HG03442 (cell line): ENCODE measurements at regions not wholly inside any gene's neighbourhood (a gene's known extent, or its start where the extent isn't known, plus 50 kb on each side); places are given as distances from the start of the nearest gene placed in this dataset.
"Not testable (repeated sequence)": the region's sequence is repeated elsewhere in the genome, so short reads cannot be mapped to it uniquely, and the experiment has no call there.

Source experiments
- ATAC-seq: cut with Tn5 transposase; IDR thresholded peaks from one replicate; pipeline ENCODE4 v1.9.1; 2021; ENCODE audit warnings: mild to moderate bottlenecking, moderate library complexity; ENCODE audit not compliant: unreplicated experiment

DNA sequence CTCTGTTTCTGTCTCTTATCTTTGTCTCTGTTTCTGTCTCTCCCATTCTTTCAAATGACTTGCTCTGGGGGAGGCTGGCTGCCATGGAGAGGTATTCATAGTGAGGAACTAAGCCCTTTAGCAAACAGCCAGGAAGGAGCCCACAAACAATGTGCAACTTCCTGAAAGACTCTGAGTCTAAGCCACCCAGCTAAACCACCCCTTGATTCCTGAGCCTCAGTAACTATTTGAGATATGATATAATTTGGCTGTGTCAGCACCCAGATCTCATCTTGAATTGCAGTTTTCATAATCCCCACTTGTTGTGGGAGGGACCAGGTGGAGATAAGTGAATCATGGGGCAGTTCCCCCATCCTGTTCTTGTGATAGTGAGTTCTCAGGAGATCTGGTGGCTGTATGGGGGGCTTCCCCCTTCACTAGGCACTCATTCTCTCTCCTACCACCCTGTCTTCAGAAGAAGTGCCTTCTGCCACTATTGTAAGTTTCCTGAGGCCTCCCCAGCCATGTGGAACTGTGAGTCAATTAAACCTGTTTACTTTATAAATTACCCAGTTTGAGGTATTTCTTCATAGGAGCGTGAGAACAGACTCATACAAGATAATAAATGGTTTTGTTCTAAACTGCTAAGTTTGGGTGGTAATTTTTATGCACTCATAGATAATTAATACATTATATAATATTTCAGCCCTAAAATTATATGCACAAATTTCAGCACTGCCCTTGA, 121.2 kb upstream of the FOXP2 start:
- no peak for ATAC-seq

DNA sequence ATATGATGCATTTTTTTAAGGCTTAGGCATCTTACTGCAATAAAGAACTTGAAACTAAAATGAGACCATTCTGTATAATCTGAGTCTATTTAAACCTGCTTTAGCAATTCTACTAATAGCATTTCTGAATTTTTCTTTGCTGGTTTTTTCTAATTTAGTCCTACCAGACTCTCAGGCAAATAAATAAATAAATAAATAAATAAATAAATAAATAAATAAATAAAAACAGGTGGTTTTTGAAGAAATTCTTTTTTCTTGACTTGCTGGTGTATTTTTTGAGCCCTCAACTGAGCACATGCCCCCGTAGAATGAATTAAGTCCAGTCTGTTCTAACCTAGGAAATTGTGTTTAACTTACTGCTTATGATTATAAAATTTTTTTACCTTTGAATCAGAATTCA, 134.7 kb upstream of the FOXP2 start:
- ATAC-seq, result no peak

DNA sequence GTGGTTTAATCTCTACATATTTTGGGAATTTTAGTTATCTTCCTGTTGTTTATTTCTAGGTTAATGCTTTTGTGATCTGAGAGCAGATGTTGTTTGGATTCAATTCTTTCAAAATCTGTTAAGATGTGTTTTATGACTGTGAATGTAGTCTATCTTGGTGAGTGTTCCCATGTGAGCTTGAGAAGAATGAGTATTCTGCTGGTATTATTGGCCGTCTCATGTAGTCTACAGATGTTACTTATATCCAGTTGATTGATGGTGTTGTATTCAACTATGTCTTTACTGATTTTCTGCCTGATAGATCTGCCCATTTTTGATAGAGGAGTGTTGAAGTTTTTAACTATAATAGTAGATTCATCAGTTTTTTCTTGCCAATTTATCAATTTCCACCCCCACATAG, 141.4 kb upstream of the FOXP2 start:
- no peak for ATAC-seq

DNA sequence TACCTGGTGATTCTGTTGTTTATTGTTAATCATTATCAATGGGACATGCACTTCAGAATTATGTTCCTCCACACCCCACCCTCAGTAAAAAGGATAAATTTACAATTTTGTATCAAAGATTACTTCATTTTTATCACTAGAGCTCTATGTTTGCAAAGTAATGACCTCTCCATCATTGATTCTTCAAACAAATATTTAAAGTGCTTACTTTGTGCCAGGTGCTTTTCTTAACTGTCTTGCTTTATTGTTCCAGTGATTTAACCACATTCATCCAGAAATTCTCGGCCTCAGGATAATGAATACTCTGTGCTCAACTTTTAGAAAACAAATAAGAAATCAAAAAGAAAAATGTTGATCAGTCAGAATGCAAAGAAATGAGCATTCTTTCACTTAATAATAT, 144.9 kb upstream of the FOXP2 start:
- ATAC-seq, result no peak

DNA sequence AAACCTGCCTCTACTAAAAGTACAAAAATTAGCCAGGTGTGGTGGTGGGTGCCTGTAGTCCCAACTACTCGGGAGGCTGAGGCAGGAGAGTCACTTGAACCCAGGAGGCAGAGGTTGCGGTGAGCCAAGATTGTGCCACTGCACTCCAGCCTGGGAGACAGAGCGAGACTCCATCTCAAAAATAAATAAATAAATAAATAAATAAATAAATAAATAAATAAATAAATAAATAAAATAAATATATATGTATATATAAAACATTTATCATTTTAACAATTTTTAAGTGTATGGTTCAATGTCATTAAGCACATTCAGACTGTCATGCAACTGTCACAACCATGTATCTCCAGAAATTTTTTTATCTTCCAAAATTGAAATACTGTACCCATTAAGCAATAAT, 147.1 kb upstream of the FOXP2 start:
- ATAC-seq, result not testable (repeated sequence)

DNA sequence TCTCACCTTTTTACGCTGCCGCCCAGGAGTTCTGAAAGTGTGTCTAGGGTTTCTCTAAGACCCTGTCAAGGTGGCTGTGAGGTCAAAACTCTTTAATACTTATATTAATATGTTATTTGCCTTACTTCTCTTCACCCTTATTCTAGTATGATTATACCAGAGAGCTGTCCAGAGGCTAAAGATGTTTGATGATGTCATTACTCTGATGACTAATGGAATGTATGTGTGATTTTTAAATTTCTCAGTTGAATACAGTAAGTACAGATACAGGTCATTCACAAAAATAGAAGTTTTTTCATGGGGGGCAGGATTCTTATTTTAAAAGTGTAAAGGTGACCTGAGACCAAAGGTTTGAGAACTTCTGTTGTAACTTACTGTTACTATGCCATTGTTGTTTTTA, 150.6 kb upstream of the FOXP2 start:
- no peak for ATAC-seq

DNA sequence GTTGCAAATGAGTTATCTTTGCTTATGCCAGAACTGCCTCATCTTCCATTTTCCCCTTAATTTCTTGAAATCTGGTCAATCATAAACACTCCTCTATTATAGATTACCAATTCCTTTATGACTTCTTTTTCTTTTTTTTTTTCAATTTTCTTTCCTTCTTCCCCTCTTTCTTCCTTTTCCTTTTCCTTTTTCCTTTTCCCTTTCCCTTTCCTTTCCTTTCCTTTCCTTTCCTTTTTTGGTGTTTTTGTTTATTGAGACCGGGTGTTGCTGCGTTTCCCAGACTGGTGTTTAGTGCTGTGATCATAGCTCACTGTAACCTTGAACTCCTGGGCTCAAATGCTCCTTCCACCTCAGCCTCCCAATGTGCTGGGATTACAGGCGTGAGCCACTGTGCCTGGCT, 151.4 kb upstream of the FOXP2 start:
- no peak for ATAC-seq

DNA sequence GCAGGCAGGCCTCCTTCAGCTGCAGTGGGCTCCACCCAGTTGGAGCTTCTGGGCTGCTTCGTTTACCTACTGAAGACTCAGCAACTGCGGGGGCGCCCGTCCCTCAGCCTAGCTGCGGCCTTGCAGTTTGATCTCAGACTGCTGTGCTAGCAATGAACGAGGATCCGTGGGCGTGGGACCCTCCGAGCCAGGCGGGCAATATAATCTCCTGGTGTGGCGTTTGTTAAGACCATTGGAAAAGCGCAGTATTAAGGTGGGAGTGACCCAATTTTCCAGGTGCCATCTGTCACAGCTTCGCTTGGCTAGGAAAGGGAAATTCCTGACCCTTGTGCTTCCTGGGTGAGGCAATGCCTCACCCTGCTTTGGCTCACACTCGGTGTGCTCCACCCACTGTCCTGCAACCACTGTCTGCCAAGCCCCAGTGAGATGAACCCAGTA, 159.2 kb upstream of the FOXP2 start:
- ATAC-seq, result no peak

DNA sequence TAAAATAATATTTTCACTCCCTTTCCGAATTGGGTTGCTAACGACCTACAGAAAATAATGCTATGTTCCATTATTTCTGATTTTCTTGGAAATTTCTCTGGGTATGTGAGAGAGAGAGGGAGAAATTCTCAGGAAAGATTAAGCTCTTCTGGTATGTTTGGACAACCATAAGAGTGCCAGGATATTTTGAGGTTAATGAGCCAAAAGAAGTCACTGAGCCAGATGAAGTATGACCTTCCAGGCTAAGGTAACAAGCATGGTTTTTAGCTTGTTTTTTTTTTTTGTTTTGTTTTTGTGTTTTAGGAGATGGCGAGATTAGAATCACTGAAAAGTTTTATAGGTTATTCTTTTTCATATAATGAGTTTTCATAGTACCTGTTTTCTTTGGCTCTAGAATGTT, 171.0 kb upstream of the FOXP2 start:
- ATAC-seq, result no peak

DNA sequence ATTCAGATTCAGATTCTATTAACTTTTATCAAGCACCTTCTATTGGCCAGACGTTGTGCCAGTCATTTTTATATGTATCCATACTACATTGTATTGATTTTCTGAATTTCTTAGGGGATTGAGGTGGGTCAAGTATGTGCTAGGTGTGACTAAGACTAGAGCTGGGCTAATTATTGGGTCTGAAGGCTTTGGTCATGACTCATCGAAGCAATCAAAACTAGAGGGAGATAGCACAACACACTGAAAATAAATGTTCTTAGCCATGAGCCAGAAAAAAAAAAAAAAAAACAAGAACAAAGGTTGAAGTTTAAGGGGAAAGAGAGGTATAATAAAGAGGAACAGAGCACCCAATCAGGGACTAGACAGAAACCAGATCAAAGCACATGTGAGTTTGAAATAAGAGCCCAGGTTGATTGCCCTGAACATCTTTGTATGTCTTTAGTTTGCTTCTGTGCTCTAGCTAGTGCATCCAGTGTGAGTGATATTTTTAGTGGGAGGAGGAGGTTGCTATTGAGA, 171.6 kb upstream of the FOXP2 start:
- no peak for ATAC-seq

DNA sequence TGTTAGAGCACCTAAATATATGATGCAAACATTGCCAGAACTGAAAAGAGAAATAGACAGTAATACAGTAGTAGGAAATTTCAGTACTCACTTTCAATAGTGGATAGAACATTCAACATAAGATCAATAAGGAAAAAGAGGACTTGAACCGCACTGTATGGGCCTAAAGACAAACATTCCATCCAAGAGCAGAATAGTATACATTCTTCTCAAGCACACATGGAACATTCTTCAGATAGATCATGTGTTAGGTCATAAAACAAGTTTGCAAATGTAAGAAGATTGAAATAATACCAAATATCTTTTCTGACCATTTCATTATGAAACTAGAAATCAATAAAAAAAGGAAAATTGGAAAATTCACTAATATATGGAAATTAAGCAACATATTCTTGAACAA, 185.4 kb upstream of the FOXP2 start:
- no peak for ATAC-seq

DNA sequence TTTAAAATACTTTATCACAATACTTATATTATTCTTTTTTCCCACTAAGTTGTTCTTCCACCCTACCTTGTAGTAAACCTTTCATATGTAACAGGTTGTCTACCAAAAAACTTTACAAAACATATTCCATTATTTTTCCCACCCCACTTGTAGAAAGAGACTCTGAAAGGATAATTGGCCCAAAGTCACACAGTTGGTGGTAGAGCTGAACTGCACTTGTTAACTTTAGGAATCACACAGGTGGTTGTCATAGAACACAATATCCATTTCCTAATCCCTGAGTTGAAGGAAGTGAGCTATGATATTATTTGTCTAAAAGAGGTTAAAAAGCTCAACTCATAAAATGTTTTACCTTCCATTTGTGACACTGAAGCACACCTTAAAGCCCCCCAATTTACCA, 188.8 kb upstream of the FOXP2 start:
- ATAC-seq, result no peak

DNA sequence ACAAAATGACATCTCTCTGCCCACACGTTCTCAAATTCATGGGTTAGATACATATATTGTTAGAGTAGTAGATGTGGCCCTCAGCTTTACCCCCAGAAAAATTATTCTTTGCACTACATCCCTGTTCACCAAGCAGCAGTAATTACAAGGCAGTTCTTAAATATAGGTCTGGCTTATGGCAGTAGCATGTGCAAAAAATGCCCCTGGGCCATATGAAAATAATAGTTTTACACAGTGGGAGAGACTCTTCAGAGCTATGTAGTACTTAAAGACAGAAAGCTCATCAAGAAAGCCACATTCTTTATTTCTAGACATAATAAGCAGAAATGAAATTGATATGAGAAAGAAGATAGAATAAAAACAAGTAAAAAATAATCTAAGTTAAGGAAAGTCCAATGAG, 196.3 kb upstream of the FOXP2 start:
- ATAC-seq, result no peak

DNA sequence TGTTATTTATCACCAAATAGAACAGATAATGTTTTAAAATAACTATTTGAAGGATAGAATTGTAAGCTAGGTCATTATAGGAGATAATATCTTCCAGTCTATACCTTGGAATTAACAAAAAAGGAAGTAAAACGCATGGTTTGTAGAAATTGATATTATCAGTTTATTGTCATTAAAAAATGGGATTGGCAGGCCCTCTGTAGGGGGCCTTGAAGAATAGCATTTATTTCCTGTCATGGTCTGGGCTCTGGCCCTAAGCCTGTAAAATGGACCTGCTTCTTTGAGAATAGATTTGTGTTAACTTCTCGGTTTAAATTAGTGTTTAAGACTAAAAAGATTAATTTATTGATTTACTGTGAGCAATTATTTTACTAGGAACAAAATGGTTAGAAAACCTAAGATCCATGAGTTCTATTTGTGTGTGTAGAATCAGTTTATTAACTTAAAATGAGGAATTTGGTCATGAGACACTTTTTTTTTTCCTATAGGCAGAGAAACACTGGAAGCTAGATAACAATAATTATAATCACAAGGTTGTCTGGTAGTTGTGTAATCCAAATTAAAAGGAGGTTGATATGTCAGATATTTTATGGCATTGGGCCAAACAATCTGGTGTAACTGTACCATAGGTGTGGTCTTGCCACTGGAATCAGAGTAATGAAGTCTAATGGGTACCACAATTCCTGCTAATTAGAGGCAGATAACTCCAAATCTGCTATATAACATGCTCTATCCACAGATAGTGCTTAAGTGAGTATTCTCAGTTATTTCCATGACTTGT, 197.4 kb upstream of the FOXP2 start:
- ATAC-seq, result no peak

DNA sequence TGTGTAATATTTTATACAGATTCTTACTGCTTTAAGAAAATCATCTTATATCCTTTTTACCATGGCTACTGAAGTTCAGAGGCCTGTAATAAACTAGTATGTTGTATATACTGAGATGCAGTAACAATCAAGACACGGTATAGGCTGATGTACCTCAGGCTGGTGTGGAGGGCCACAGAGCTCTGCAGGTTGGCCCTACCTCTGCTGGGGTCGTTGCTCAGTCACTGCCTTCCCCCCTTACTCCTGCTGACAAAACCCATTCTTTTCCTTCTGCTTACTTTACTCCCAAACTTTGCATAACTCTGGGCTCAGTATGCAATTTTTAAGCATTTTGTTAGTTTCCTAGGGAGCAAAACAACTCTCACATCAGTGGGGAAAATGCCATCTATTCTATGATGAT, 200.1 kb upstream of the FOXP2 start:
- ATAC-seq, result no peak

DNA sequence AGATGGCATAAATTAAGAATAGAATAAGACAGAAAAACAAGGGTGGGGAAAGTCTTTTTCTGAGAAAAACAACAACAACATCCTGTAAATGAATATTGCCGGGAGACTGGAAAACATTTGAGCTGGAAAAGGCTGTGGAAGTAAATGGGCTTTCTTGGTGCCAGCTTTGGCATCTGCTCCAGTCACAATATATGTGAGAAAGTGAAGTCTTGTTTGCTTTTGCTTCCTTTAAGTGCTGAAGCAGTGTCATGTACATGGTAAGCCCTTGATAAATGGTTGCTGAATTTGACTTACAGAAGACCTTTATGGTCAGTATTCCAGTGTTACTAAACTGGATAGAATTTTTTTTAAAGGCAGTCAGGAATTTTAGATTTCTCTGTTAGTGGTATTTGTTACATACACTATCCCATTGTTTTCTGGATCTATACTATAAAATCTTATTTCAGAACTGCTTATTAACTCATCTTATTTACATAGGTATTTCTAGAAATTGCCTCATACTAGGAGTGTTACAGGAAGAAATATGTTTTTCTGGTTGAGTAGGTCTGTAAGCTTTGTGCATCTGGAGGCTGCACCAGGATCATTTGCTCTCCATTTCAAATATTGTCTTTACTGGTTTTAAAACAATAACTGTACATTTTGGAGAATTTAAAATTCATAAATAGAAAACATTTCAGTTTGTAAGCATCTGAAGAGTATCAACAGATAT, 201.7 kb upstream of the FOXP2 start:
- no peak for ATAC-seq

DNA sequence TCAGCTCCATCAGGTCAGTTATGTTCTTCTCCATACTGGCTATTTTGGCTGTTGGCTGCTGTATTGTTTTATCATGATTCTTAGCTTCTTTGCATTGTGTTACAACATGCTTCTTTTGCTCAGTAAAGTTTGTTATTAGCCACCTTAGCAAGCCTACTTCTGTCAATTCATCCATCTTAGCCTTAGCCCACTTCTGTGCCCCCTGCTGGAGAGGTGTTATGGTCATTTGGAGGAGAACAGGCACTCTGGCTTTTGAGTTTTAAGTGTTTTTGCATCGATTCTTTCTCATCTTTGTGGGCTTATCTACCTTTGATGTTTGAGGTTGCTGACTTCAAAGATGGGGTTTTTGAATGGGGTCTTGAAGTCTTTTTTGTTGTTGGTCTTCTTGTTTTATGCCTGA, 204.6 kb upstream of the FOXP2 start:
- ATAC-seq, result no peak

DNA sequence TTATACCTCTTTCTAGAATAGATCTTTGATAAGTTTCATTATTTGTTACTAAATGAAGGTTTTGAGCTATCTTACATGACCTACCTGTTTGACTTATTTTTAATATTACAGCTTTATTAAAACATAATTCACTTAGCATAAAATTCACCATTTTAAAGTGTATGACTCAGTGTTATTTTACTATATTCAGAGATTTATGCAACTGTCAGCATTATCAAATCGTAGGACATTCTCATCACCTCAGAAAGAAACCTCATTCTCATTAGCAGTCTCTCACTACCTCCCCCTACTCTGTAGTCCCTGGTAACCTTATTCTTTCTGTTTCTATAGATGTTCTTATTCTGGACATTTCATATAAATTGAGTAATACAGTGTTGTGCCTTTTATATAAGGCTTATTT, 207.9 kb upstream of the FOXP2 start:
- no peak for ATAC-seq

DNA sequence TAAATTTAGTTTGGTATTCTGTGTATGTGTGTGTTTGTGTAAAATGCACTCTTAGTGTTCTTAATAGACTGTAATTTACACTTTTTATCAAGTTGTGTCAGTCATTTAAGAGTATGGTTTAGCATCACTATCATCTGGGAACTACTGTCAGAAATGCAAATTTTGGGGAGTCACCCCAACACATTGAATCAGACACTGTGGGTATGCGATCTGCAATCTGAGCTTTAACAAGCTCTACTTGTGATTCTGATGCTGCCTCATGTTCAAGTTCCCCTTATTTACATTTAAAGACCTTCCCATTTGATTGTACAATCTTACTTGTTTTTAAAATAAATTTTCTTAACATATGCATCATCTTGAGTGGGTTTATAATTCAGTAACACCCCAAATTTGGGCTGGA, 218.1 kb upstream of the FOXP2 start:
- no peak for ATAC-seq

DNA sequence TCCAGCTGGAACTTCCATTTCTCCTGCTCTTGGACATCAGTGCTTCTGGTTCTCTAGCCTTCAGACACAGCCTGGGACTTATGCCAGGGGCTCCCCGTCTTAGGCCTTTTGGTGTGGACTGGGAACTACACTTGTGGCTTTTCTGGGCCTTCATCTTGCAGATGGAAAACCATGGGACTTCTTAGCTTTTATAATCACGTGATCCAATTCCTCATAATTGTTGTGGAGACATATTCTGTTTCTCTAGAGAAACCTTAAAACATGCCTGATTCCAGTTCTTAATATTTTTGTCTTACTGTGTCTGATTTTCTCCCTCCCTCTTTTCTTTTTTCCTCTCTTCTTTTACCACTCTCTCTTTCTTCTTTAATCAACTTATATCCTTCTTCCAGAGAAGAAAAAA, 224.2 kb upstream of the FOXP2 start:
- ATAC-seq, result no peak

DNA sequence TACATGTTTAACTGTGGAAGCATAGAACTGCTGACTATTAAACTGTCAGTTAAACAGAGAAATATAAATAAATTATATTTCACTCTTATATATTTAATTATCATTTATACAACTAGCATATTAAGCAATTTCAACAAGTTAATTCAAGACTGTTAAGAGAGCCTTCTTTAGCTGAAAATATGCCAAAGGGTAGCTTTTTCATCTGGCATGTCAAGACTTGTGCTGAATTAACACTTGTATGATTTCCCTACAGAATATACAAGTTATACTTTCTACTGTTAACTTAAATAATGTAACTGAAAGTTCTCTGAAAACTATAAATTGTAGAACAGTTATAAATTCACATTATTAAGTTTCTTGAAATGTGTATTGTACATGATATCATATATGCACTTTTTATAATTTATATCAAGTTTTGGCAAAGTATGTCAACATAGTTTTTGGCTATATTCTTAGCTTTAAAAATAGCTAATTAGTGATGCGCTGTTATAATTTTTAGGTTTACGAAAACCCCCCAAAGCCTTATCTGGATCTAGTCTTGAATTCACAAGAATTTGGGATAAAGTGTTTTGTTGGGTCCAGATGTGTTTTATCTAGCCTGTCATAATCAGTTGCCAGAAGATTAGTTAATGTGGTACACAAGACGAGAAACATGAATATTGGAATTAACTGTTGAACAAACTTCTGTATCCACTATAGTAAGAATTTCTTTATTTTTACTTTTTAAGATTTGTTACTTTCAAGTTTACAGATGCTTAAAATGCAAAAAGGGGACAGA, 231.1 kb upstream of the FOXP2 start:
- no peak for ATAC-seq
